SU-DHL-6 (cell line): ENCODE measurements at regions not wholly inside any gene's neighbourhood (a gene's known extent, or its start where the extent isn't known, plus 50 kb on each side); places are given as distances from the start of the nearest gene placed in this dataset.

Experiments
- CTCF ChIP-seq: fragments of 200-600 bp; sonication (generic); IDR thresholded peaks from one replicate; pipeline ENCODE4 v1.5.1; 2017; ENCODE audit warnings: antibody characterized with exemption, mild to moderate bottlenecking, low read length, moderate library complexity; ENCODE audit not compliant: insufficient read depth, poor library complexity, severe bottlenecking
- EZH2phosphoT487 ChIP-seq: fragments of 200-600 bp; sonication (generic), shearing (Covaris generic); conservative IDR thresholded peaks from 2 replicates; pipeline ENCODE4 v1.6.1; 2018; ENCODE audit warnings: mild to moderate bottlenecking, antibody characterized with exemption, low read length, moderate library complexity, mixed read lengths

DNA sequence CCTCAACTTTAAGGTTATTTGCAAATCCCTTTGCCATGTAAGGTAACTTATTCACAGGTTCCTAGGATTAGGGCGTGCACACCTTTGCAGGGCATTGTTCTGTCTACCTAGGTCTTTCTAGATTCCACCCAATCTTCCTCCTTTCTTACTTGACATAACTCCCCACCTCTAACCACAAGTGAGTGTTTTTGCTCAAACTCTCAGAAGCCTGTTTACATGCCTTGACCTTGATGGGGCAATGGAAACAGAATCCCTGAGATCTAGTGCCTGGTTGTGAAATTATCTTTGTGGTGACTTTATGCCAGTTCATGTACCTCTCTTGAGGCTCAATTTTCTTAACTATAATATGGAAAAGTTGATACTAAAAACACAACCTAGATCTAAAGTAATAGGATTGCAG is 296.6 kb downstream of the TTLL7 start:
- TF ChIP-seq CTCF: no peak
- no peak for TF ChIP-seq EZH2phosphoT487
